Astrocyte (in vitro differentiated cells and primary cell): ENCODE measurements at regions not wholly inside any gene's neighbourhood (a gene's known extent, or its start where the extent isn't known, plus 50 kb on each side); places are given as distances from the start of the nearest gene placed in this dataset.
"Not testable (repeated sequence)": the region's sequence is repeated elsewhere in the genome, so short reads cannot be mapped to it uniquely, and the experiment has no call there.

ENCODE experiments used
- EZH2 ChIP-seq: IDR thresholded peaks from 2 replicates; pipeline ENCODE4 v1.6.1; 2012; ENCODE audit warnings: mild to moderate bottlenecking, low read length, inconsistent platforms; ENCODE audit not compliant: insufficient read depth
- TF ChIP-seq, protein P1 (sequence below): IDR thresholded peaks from 2 replicates; pipeline ENCODE4 v1.5.1; 2011; ENCODE audit warnings: low read depth, mild to moderate bottlenecking, inconsistent platforms, low read length, moderate library complexity; ENCODE audit not compliant: insufficient read depth

GRCh38 chr2:131717907-131718306, 190.2 kb downstream of the CCDC74A start:
- TF ChIP-seq, protein P1, sequence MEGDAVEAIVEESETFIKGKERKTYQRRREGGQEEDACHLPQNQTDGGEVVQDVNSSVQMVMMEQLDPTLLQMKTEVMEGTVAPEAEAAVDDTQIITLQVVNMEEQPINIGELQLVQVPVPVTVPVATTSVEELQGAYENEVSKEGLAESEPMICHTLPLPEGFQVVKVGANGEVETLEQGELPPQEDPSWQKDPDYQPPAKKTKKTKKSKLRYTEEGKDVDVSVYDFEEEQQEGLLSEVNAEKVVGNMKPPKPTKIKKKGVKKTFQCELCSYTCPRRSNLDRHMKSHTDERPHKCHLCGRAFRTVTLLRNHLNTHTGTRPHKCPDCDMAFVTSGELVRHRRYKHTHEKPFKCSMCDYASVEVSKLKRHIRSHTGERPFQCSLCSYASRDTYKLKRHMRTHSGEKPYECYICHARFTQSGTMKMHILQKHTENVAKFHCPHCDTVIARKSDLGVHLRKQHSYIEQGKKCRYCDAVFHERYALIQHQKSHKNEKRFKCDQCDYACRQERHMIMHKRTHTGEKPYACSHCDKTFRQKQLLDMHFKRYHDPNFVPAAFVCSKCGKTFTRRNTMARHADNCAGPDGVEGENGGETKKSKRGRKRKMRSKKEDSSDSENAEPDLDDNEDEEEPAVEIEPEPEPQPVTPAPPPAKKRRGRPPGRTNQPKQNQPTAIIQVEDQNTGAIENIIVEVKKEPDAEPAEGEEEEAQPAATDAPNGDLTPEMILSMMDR: not testable (repeated sequence)
- not testable (repeated sequence) for TF ChIP-seq EZH2
